ENCODE measurements at regions not wholly inside any gene's neighbourhood (a gene's known extent, or its start where the extent isn't known, plus 50 kb on each side); places are given as distances from the start of the nearest gene placed in this dataset.

DNA sequence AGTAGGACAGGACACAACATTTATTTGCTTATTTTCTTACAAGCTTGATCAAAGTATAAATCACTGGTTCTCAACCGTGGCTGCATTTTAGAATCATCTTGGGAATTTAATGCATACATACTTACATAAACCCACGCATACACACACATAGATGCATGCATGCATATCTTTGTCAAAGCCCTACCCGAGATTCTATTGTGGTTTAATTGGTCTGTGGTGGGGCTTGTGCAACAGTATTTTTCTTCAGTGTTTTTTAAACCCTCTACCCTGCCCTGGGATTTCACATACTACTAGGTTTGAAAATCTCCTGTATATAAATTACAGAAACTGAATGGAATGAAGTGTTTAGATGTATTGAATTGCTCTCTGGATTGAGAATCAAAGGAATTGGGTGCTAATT is 1166.2 kb downstream of the MAT2B start:
- no peak for DNase-seq
- H3K9me3 Mint-ChIP-seq = no peaks in the 10 kb centered on the region
- no peak overlapping the region for H3K4me3 Mint-ChIP-seq
- H3K27ac Mint-ChIP-seq = no peak overlapping the region
- POLR2A ChIA-PET = no interaction called here
- no peaks in the 10 kb centered on the region for H3K36me3 Mint-ChIP-seq (ENCODE audit: low read depth)
- H3K27me3 Mint-ChIP-seq = no peaks in the 10 kb centered on the region
- ATAC-seq = no peak
- H3K4me1 Mint-ChIP-seq (ENCODE audit: low read depth) = no peaks in the 10 kb centered on the region
- CTCF ChIA-PET = no interaction called here
- intact Hi-C loops (cut with micrococcal nuclease) = no loop called here
- TF ChIP-seq, protein P1, sequence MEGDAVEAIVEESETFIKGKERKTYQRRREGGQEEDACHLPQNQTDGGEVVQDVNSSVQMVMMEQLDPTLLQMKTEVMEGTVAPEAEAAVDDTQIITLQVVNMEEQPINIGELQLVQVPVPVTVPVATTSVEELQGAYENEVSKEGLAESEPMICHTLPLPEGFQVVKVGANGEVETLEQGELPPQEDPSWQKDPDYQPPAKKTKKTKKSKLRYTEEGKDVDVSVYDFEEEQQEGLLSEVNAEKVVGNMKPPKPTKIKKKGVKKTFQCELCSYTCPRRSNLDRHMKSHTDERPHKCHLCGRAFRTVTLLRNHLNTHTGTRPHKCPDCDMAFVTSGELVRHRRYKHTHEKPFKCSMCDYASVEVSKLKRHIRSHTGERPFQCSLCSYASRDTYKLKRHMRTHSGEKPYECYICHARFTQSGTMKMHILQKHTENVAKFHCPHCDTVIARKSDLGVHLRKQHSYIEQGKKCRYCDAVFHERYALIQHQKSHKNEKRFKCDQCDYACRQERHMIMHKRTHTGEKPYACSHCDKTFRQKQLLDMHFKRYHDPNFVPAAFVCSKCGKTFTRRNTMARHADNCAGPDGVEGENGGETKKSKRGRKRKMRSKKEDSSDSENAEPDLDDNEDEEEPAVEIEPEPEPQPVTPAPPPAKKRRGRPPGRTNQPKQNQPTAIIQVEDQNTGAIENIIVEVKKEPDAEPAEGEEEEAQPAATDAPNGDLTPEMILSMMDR (IDR thresholded peaks at IDR 0.05) = no peak

DNA sequence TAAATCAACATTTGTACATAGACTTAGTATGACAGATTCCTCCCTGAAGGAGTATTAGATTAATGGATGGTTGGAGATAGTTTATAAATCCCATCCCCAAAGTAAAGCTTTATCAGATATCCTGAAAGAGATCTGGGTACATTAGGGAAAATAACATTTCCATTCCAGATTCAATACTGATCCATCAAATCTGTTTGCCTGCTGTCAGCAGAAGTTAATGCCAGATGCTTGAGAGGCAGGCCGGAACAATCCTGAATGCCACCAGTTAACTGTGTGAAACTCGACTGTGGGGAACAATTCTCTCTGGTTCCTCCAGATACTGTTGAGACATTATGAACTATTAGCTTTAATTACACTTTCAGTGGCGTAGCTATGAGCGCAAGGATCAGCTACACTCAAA is 1166.8 kb downstream of the MAT2B start:
- ChIA-PET CTCF (no interaction called here), POLR2A (no interaction called here)
- Mint-ChIP-seq H3K27ac (no peak overlapping the region), H3K4me3 (no peak overlapping the region), H3K9me3 (no peaks in the 10 kb centered on the region), H3K27me3 (no peaks in the 10 kb centered on the region), H3K4me1 (ENCODE audit: low read depth) (no peaks in the 10 kb centered on the region), H3K36me3 (ENCODE audit: low read depth) (no peaks in the 10 kb centered on the region)
- ATAC-seq (no peak), DNase-seq (no peak)
- TF ChIP-seq, protein P1 (IDR thresholded peaks at IDR 0.05) = no peak
- intact Hi-C loops (cut with micrococcal nuclease) = no loop called here

DNA sequence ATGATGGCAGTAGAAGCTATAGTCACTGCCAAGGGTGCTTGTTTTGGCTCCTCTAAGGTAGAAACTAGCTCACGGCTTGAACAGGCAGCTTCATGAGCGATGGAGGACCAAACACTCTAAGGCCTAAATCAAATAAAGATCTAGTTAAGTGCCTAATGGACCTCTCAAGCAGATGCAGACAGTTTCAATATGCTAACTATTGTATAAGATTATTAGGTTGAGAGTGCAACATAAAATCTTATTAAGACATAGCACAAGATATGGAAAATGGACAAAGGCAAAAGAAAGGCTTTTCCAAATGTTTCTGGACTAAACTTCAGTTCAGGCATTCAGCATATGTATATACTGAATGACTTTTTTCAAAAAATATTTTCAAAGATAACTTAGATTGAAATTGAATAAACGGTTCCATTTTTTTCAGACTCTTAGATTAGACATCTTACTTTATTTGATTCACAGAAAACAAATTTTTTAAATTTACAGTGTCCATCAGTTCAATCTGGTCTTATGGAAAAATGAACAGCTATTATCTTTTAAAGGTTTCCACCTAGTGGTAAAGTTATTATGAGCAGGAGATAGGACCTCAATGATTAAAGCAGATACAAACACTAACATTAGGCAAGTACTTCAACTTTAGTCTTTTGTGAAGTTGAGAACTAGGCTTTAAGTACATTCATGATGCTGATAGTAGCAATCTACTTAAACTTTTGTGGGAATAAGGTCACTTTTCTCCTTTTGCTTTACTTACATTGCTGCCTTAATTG is 1167.7 kb downstream of the MAT2B start:
- Mint-ChIP-seq H3K9me3 (no peaks in the 10 kb centered on the region), H3K4me3 (no peak overlapping the region)

DNA sequence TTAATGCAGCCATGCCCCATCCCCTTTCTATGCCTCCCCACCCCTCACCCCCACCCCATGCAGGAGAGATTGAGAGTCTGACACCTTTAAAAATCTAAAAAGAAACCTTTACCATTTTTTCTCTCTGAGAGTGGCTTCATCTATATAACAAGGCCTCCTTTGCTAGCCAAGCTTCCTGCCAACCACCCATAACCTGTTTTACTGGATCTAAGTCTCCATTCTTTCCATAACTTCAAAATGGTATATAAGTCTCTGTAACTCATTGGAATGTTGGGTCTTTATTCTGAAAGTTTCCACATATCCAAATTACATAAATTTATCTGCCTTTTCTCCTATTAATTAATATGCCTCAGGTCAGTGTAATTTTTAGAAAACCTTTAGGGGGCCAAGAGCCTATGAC is 1174.0 kb downstream of the MAT2B start:
- DNase-seq = no peak
- no peaks in the 10 kb centered on the region for H3K9me3 Mint-ChIP-seq
- no peak overlapping the region for H3K4me3 Mint-ChIP-seq
- H3K36me3 Mint-ChIP-seq (ENCODE audit: low read depth) = no peaks in the 10 kb centered on the region
- ATAC-seq = no peak
- no peaks in the 10 kb centered on the region for H3K4me1 Mint-ChIP-seq (ENCODE audit: low read depth)
- no peaks in the 10 kb centered on the region for H3K27me3 Mint-ChIP-seq
- TF ChIP-seq, protein P1 (IDR thresholded peaks at IDR 0.05) = no peak
- CTCF ChIA-PET = no interaction called here
- POLR2A ChIA-PET = no interaction called here
- no peak overlapping the region for H3K27ac Mint-ChIP-seq
- intact Hi-C loops (cut with micrococcal nuclease) = no loop called here

More for the DNA sequence above, 1167.7 kb downstream of the MAT2B start:
- Mint-ChIP-seq H3K4me1 (ENCODE audit: low read depth) (no peaks in the 10 kb centered on the region), H3K36me3 (ENCODE audit: low read depth) (no peaks in the 10 kb centered on the region), H3K27me3 (no peaks in the 10 kb centered on the region), H3K27ac (no peak overlapping the region)
- no peak for ATAC-seq
- CTCF ChIA-PET = interaction anchor here (0.7 kb wide), 1 partner anchor 700 kb away, joined by 3 read pairs; no protein-coding TSS in a partner anchor
- intact Hi-C loops (cut with micrococcal nuclease) = no loop called here
- DNase-seq = no peak
- POLR2A ChIA-PET = no interaction called here
- TF ChIP-seq, protein P1 (IDR thresholded peaks at IDR 0.05) = no peak

DNA sequence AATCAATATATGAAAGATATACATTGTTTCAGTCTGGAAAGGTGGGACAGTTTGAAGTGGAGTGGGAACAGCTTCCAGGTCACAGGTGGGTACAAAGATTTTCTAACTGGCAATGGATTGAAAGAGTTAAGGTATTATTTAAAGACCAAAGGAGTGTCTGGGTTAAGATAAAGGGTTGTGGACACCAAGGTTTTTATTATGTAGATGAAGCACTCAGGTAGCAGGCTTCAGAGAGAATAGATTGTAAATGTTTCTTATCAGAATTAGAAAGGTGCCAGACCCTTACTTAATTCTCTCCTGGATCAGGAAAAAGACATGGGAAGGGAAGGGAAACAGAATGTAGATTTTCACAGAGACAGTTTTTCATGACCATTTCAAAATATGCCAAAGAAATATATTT is 1174.8 kb downstream of the MAT2B start:
- Mint-ChIP-seq H3K4me3 (no peak overlapping the region), H3K4me1 (ENCODE audit: low read depth) (no peaks in the 10 kb centered on the region), H3K27me3 (no peaks in the 10 kb centered on the region), H3K27ac (no peak overlapping the region), H3K9me3 (no peaks in the 10 kb centered on the region), H3K36me3 (ENCODE audit: low read depth) (no peaks in the 10 kb centered on the region)
- POLR2A ChIA-PET = no interaction called here
- intact Hi-C loops (cut with micrococcal nuclease) = no loop called here
- no peak for DNase-seq
- TF ChIP-seq, protein P1 (IDR thresholded peaks at IDR 0.05) = no peak
- no peak for ATAC-seq
- CTCF ChIA-PET = no interaction called here

Data from activated CD8-positive, alpha-beta T cell treated with anti-CD3 and anti-CD28 coated beads for 36 hours (primary cell).